ENCODE measurements at regions not wholly inside any gene's neighbourhood (a gene's known extent, or its start where the extent isn't known, plus 50 kb on each side); places are given as distances from the start of the nearest gene placed in this dataset.

- ATAC-seq (ENCODE audit: low read depth) (no peak), DNase-seq (no peak)
- no peak overlapping the region for H3K4me3 ChIP-seq (ENCODE audit: insufficient read depth, low read depth, low read length)
- H3K36me3 ChIP-seq (ENCODE audit: control insufficient read depth, insufficient read depth, low read length) = no peaks in the 10 kb centered on the region
- no peak overlapping the region for H4K5ac ChIP-seq (ENCODE audit: low read depth, low read length)
- no peak overlapping the region; the same call in 1 of the 2 replicates for H3K27ac ChIP-seq (ENCODE audit: insufficient read depth, low read length)
- intact Hi-C loops (cut with micrococcal nuclease) = loop anchor here (5.0 to 10.0 kb wide), 3 partner anchors 32 to 425 kb away; no protein-coding TSS in a partner anchor
- peaks cover 13% of the 10 kb centered on the region for H3K4me1 ChIP-seq (ENCODE audit: control insufficient read depth, insufficient read depth, low read length)
- H3K23ac ChIP-seq (ENCODE audit: low read depth, low read length) = no peak overlapping the region
- H4K20me1 ChIP-seq (ENCODE audit: insufficient read depth, low read length) = peaks cover 4% of the 10 kb centered on the region; the same call in 1 of the 2 replicates
- H2BK15ac ChIP-seq (ENCODE audit: low read depth, low read length) = no peak overlapping the region
- TF ChIP-seq MAFK (IDR thresholded peaks at IDR 0.05; ENCODE audit: low read depth, low read length) (peak; percentile 49; the same call in 1 of the 2 replicates), RAD21 (IDR thresholded peaks at IDR 0.05; ENCODE audit: low read length) (no peak)
- ChIA-PET POLR2A (ENCODE audit: unreplicated experiment) (no interaction called here), CTCF (interaction anchor here (0.6 kb wide), 2 partner anchors 123 to 1974 kb away, joined by 3 to 4 read pairs; no protein-coding TSS in a partner anchor)
- no peak overlapping the region for H2AK9ac ChIP-seq (replicated peaks; ENCODE audit: low read depth, low read length, poor library complexity)
- no peak overlapping the region for H2BK5ac ChIP-seq (ENCODE audit: low read depth, low read length, poor library complexity, severe bottlenecking)
- no peak overlapping the region for H2AK5ac ChIP-seq (ENCODE audit: low read depth, low read length)
- H2BK20ac ChIP-seq (ENCODE audit: low read depth, low read length) = no peak overlapping the region
- dilution Hi-C loops (cut with HindIII; ENCODE audit: low sequenced_read_pairs, unreplicated experiment) = no loop called here
- no peak overlapping the region for H4K8ac ChIP-seq (ENCODE audit: low read depth in 2 of 2, low read length in 2 of 2)
- H3K9me1 ChIP-seq (ENCODE audit: insufficient read depth, low read length) = peaks cover 10% of the 10 kb centered on the region; the same call in 1 of the 2 replicates
- H3K4ac ChIP-seq (ENCODE audit: low read depth, low read length) = no peak overlapping the region
- H3K79me1 ChIP-seq (ENCODE audit: low read depth in 1 of 2, low read length in 2 of 2) = no peaks in the 10 kb centered on the region
- no peaks in the 10 kb centered on the region for H3K9me3 ChIP-seq (ENCODE audit: control insufficient read depth, insufficient read depth, low read length)
- H3K56ac ChIP-seq (ENCODE audit: extremely low read depth, insufficient read depth, low read length) = no peak overlapping the region
- no CpG with 5 or more reads among the region's 3 CpGs for WGBS, 2 experiments (ENCODE audit: extremely low coverage in 2 of 2, insufficient read length in 1 of 2)
- no peak overlapping the region for H4K91ac ChIP-seq (ENCODE audit: insufficient read depth, low read depth, low read length)
- H3K14ac ChIP-seq (replicated peaks; ENCODE audit: low read depth, low read length) = no peak overlapping the region
- no peak overlapping the region for H2AFZ ChIP-seq (replicated peaks; ENCODE audit: low read length, poor library complexity)
- in situ Hi-C loops (cut with MboI; ENCODE audit: low sequenced_read_pairs) = no loop called here
- BruUV-seq (replicated peaks) = no TSS peak
- H3K27me3 ChIP-seq (ENCODE audit: control insufficient read depth, insufficient read depth, low read length) = no peaks in the 10 kb centered on the region
- H3K4me2 ChIP-seq (ENCODE audit: low read depth, low read length) = no peak overlapping the region
- no peak overlapping the region for H2BK120ac ChIP-seq (ENCODE audit: low read depth, low read length)
- no peak overlapping the region for H3K9ac ChIP-seq (ENCODE audit: low read depth, low read length)
- no peak overlapping the region for H3K18ac ChIP-seq (ENCODE audit: low read depth, low read length)
Measured at GRCh38 chr9:108479989-108480652, 375.7 kb downstream of the ACTL7B start.
